ENCODE measurements at regions not wholly inside any gene's neighbourhood (a gene's known extent, or its start where the extent isn't known, plus 50 kb on each side); places are given as distances from the start of the nearest gene placed in this dataset.

DNA sequence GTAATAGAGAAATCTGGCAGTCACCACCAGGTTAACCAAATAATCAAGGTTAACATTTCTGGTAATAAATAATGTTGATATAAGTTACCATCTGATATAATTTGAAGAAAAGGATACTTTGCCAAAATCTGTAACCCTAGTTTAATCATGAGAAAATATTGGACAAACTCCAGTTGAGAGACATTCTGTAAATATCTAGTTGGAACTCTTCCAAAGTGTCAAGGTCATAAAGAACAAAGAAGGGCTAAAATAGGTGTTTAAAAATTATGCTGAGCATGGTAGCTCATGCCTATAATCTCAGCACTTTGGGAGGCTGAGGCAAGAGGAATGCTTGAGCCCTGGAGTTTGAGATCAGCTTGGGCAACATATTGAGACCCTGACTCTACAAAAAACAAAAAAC, 253.3 kb downstream of the MRPS30 start:
- TF ChIP-seq, protein P1, sequence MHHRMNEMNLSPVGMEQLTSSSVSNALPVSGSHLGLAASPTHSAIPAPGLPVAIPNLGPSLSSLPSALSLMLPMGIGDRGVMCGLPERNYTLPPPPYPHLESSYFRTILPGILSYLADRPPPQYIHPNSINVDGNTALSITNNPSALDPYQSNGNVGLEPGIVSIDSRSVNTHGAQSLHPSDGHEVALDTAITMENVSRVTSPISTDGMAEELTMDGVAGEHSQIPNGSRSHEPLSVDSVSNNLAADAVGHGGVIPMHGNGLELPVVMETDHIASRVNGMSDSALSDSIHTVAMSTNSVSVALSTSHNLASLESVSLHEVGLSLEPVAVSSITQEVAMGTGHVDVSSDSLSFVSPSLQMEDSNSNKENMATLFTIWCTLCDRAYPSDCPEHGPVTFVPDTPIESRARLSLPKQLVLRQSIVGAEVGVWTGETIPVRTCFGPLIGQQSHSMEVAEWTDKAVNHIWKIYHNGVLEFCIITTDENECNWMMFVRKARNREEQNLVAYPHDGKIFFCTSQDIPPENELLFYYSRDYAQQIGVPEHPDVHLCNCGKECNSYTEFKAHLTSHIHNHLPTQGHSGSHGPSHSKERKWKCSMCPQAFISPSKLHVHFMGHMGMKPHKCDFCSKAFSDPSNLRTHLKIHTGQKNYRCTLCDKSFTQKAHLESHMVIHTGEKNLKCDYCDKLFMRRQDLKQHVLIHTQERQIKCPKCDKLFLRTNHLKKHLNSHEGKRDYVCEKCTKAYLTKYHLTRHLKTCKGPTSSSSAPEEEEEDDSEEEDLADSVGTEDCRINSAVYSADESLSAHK (CRISPR knock-in tag; IDR thresholded peaks at IDR 0.05; ENCODE audit: borderline replicate concordance), result no peak
- TF ChIP-seq POLR2A (IDR thresholded peaks at IDR 0.05; ENCODE audit: insufficient read depth in 1 of 2, low read depth in 2 of 2, low read length in 2 of 2) (no peak), NR3C1 (CRISPR knock-in tag; IDR thresholded peaks at IDR 0.05) (no peak), ZFX (CRISPR knock-in tag; IDR thresholded peaks at IDR 0.05; ENCODE audit: low read depth) (no peak)
- TF ChIP-seq, protein P2, sequence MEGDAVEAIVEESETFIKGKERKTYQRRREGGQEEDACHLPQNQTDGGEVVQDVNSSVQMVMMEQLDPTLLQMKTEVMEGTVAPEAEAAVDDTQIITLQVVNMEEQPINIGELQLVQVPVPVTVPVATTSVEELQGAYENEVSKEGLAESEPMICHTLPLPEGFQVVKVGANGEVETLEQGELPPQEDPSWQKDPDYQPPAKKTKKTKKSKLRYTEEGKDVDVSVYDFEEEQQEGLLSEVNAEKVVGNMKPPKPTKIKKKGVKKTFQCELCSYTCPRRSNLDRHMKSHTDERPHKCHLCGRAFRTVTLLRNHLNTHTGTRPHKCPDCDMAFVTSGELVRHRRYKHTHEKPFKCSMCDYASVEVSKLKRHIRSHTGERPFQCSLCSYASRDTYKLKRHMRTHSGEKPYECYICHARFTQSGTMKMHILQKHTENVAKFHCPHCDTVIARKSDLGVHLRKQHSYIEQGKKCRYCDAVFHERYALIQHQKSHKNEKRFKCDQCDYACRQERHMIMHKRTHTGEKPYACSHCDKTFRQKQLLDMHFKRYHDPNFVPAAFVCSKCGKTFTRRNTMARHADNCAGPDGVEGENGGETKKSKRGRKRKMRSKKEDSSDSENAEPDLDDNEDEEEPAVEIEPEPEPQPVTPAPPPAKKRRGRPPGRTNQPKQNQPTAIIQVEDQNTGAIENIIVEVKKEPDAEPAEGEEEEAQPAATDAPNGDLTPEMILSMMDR (CRISPR knock-in tag; IDR thresholded peaks at IDR 0.05), result no peak
